Eye (tissue), 1 donor: ENCODE measurements at regions not wholly inside any gene's neighbourhood (a gene's known extent, or its start where the extent isn't known, plus 50 kb on each side); places are given as distances from the start of the nearest gene placed in this dataset.
A peak's percentile ranks its signal among the peaks of the same experiment; 100 is the strongest.

Source experiments
- DNase-seq: peaks from one replicate; pipeline ENCODE4 v3.0.0-alpha.2; 2015

DNA sequence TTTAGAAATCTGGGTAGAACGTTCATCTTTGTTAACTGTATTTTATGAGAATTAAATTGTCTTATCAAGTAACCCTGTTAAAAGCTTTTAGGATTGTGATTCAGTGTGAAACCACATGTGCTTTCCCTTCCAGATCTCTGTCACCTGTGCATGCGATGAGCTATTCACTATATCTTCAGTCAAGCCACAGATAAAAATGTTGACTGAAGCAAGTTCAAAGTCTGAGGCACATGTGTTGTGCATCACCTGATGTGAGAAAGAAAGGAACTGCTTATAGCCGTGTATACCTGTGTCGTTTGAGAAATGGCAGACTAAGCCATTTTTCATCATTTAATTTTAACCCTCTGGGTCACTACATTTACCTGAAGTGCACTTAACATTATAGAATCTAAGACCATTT, 1088.9 kb upstream of the TENM4 start:
- no peak for DNase-seq

DNA sequence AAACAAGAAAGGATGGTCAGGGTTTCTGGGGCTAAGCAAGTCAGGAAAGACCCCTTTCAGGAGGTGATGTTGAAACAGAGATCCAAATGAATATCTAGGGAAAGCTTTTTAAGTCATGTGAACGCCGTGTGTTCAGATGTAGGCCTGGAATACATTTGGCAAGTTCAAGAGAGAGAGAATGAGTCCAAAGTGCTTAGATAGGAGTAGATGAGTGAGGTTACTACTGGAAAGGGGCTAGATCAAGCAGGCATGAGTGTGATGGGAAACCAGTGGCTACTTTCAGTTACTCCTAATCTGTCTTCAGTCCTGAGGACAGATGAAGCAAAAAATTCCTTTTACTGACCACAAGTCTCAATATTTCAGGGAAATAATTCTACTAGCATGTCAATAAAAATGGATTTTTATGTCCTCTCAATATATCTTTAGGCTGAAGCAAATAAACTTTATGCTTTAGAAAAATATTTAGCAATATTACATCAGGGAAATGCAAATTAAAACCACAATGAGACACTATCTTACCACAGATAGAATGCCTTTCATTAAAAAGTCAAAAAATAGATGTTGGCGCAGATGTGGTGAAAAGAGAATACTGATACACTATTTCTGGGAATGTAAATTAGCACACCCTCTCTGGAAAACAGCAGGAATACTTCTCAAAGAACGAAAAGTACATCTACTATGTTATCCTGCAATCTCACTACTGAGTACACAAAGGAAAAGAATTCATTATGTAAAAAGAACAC, 1085.0 kb upstream of the TENM4 start:
- DNase-seq, result no peak

DNA sequence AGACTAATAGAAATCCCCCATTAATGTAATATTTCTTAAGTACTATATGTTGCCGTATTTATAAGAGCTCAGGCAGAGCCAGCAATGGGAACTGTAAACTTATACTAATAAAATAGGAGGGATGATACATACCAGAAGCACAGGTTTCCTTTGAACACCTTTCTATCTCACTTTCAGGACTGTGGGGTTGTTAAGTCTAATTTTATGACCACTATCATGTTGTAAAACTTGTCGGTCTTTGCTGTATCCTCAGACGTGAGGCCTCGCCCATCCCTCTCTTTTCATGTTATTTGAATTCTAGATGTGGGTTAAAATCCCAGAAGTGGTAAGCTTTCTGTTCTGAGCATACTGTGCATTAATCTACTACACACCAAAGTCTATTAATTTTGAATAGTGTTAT, 1083.5 kb upstream of the TENM4 start:
- no peak for DNase-seq

DNA sequence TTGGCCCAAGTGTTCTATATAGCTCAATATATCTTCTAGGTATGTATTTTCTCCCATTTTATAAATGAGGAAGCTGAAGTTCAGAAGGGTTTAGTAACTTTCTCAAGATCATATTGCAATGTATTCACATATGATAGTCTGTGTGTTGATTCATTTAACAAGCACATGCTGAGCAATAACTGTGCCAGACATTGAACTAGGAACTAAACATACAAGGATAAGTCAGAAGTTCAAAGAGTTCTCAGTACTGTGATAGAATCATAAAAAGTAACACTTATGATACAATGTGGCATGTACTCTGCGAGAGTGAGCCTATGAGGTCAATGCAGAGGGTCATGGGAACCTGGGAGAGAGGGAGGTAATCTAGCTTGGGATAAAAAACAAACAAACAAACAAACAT, 1082.2 kb upstream of the TENM4 start:
- no peak for DNase-seq

DNA sequence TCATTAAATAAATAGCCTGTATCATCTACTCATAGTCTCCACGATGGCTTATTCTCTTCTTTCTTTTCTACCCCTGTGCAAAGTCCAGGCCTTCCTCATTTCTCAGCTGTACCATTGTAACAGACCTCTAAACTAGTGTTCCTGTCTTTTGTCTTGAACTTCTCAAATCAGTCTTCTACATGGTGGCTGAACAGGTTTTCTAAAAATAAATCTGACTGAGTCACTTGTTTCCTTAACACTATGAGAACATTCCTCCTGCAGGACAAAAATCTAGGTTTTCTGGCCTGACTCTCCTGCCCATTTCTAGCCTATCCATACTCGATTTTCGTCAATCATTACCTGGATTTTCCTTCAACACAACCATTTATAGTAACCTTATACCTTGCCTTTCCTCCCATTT, 1080.8 kb upstream of the TENM4 start:
- no peak for DNase-seq

DNA sequence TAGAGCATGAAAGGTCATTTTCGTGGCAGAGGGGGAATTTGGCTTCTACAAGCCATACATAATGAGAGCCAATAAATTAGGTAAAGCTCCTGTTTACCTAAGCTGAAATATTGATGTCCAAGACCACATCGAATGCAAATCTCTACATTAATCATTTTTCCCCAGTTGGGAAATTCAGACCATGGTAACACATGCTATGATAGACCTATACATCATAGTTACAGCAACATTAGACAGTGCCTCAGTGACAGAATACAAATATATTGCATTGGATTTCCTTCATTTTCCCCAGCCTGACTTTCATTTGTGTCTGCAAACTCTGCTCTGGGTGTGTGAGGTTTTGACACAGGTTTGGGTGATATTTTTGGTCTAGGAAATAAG, 1079.7 kb upstream of the TENM4 start:
- DNase-seq, result peak; percentile 28

DNA sequence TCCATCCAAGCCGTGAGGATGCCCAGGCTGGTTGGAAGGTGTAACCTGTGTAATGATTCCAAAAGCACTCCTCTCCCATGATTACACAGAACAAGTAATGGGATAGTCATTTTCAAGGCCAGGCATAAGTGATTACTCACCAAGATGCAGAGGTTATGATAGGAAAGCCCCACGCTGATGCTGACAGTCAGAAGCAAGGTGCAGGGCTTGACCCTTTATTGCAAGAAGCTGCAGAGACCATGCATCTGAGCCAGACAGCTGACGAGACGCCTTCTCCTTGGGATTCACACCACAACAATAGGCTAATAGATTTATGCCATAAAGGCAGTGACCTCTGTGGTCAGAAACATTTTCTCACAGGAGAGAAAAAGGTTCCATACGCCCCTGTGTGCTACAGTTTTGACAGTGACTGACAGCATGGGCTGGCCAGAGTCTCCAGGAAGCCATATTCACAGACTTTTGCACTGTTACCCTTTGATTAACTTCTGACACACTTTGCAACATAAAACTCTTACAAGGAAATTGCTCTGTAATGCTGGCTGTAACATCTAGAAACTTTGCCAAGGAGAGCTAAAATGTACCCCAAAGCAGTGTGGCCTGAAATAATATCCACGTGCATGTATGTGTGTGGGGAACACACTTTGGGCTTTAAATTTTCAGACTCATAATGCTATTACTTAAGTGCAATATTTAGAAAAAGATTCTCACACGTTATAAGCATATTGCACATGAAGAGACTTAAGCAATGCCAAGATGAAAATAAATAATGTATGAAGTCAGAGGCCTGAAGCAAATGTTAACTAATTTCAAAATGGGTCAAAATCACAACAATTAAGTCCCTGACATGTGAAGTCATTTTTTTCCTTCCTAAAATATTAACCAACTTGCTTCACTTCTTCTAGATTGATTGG, 1079.0 kb upstream of the TENM4 start:
- peak; percentile 37 for DNase-seq

DNA sequence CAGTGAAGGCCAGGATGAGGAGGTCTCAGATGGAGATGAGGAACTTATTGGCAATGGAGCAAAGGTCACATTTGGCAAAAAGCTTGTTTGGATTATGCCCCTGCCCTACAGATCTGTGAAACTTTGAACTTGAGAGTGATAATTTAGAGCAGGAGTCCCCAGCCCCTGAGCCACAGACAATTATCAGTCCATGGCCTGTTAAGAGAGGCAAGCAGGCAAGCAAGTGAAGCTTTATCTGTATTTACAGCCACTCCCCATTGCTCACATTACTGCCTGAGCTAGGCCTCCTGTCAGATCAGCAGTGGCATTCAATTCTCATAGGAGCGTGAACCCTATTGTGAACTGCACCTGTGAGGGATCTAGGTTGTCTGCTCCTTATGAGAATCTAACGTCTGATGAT, 1076.9 kb upstream of the TENM4 start:
- DNase-seq, result no peak

DNA sequence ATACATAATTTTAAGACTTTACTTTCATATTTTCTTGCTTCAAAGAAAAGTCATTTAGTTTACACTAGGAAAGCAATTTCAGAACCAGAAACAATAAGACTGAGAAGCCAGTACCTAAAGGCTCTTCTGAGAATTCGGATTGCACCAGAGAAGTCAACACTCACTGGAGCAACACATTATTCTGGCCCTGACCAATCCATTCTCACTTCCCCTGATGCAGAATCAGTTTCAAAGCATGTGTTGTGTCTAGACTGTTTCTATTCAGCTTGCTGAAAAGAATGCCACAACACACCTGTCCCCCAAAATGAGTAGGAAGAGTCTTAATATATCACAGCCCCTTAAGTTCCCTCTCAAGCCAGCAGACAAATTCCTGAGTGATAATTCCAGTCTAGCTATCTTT, 1074.3 kb upstream of the TENM4 start:
- no peak for DNase-seq

DNA sequence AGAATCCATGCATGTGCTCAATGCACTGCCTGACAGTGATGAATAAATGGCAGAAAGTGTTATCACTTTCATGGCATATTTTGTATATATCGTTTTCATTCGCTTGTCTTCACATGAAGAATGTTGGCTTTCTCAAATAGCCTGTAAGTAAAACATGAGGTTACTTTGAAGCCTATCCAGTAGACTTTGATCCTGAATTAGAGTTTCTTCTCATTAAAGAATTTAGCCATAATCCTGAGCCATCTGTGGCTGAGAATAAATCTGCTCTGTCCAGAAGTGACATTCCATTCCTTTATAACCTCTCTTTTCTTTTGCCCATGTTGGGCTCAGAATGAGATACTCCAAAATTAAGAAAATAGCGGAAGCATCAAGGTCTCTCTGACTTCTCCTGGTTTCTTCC, 1071.7 kb upstream of the TENM4 start:
- peak; percentile 16 for DNase-seq

DNA sequence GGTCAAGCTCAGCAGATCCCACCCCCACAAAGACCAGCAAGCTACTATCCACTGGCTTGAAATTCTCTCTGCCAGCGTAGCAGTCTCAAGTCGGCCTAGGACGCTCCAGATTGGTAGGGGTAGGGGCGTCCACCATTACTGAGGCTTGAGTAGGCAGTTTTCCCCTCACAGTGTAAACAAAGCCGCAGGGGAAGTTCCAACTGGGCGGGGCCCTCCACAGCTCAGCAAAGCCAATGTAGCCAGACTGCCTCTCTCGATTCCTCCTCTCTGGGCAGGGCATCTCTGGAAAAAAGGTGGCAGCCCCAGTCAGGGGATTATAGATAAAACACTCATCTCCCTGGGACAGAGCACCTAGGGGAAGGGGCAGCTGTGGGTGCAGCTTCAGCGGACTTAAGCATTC, 1064.9 kb upstream of the TENM4 start:
- DNase-seq, result no peak

DNA sequence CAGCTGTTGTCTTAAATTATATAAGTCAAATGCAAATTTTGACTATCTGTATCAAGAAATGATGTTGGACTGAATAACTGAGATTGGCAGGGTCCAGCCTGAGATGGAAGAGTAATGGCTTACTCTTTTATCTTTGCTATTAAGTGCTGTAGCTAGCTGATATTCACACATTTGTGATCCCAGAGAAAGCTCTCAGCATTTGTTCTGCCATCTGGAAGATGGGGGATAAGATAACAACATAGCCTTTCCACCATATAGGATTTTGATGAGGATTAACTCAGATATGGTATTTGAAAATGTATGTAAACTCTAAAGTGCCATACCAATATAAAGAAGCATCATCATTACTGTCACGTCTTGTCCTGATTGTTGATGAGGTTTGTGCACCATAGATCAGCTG, 1063.2 kb upstream of the TENM4 start:
- no peak for DNase-seq

DNA sequence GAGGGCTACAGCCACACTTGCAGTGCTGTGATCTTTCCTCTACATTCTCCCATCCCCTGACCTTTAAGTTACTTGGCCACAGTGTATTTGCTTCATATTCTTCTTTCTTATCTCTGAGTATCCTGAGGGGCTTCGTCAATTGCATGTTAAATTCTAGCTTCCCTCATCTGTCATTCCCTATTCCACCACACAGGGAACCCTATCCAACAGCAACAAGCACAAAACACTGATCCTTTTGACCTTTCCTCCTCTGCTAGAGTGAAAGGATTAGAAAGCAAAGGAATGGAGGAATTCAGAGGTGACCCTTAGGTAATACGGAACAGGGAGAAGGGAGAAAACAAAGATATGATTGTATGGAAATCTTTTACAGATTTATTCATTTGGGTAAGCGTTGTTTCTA, 1061.7 kb upstream of the TENM4 start:
- DNase-seq, result no peak

DNA sequence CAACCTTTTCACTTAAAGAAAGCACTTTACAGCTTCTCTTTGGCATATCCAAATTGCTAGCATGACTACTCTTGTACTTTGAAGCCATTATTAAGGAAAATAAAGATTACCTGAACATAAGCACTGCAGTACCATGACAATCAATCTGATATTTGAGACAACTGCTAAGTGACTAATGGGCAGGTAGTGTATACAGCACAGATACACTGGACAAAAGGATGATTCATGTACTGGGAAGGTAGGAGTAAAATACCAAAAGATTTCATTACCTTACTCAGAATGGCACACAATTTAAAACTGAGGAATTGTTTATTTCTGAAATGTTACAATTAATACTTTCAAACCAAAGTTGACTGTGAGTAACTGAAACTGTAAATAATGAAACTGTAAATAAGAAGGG, 1054.3 kb upstream of the TENM4 start:
- DNase-seq, result no peak

DNA sequence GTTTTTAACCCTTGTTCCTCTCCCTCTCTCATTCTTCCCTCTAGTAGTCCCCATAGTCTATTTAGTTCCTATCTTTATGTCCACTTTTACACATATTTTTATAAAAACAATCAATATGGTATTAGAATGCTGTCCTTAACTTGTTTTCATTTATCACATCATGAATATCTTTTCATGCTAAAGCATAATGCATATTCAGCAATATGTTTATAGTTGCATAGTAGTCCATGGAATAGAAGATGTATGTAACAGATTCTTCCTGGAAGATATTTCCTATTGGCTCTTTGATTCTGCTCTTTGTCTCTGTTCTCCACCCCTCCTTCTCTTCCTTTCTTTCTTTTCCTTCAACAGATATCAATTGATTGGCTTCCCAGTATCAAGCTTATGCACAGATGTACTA, 1047.1 kb upstream of the TENM4 start:
- DNase-seq, result no peak

DNA sequence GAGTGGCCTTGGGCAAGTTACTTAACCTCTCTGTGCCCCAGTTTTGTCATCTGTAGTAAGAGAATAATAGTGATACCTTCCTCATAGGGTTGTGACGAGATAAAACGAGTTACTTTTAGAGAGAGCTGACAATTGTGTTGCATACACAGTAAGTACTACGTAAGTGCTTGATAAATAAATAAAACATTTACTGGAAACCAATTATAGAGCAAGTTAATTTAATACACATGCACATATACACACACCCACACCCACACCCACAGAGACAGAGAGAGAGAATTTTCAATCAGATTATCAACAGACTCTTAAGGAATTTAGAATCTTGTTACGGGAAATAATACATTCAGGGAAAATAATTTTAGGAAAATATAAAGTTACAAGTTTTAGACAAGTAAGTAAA, 1045.8 kb upstream of the TENM4 start:
- DNase-seq, result no peak

DNA sequence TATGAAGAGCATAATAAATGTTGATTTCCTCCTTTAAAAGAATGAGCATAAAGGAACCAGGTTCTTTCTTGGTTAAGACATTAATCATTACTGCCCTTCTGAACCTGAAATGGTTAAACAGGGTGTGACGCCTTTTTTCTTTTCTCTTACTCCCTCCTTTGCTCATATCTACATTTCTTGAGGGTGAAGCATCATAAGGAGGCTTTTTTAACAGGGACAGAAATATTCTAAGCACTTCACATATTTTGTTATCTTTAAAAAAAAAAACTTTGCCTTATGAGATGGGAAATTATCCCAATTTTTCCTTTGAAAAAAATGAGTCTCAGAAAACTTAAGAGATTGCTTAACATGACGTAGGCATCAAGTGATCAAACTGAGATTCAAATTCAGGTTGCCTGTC, 1036.3 kb upstream of the TENM4 start:
- DNase-seq, result no peak

DNA sequence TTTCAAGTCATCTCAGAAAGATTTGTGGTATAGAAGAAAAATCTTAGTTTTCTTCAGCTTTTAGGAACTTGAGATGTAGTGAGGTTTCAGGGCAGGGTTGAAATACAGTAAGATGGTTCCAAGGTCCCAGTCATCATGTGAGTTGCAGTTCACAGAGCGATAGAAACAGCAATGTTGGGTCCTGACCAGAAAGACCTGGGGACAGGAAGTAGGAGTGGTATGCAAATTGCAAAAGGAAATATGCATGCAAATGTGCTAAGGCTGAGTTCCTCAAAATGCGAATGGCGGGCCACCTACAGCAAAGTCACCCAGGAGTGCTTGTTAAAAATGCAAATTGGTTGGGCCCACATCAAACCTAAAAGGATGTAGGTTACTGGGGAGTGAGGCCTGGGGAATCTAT, 1032.7 kb upstream of the TENM4 start:
- no peak for DNase-seq

DNA sequence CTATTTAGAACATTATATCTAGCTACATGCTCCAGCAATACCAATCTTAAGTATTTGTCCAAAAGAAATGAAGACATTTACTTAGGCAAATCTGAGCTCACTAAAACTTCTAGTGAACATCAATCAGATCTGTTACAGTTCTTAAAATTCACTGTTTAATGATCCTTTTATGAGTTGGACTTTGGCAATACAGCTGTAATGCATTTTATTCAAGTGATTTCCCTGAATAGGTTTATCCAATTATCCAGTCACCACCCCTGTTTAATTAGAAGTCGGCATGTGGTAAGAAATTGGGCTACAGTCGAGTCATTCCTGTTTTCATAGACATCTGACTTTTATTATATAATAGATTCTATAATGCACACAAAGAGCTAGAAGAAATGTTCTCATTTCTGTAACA, 1029.0 kb upstream of the TENM4 start:
- peak; percentile 4 for DNase-seq

DNA sequence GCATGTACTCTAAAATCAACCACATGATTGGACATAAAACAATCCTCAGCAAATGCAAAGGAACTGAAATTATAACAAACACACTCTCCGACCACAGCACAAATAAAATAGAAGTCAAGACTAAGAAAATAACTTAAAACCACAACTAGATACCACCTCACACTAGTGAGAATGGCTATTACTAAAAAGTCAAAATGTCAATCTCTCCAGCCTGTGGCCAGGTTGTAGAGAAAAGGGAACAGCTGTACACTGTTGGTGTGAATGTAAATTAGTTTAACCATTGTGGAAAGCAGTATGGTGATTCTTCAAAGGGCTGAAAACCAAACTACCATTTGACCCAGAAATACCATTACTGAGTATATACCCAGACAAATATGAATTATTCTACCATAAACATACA, 1025.7 kb upstream of the TENM4 start:
- DNase-seq, result no peak

DNA sequence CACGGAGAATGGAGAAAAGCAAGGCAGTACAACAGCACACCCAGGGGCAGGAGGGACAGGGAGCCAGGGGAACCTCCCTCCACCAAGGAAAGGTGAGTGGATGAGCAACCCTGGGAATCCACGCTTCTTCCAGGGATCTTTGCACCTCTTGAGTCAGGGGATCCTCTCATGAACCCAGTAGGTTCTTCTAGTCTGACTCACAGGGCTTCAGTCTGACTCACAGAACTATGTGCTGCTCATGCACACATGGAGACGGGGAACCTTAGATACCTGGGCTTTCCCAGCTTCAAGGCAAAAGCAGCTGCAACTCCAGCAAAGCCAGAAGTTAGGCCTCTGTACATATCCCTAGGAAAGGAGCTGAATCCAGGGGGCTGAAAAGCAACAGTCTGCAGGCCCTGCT, 1021.4 kb upstream of the TENM4 start:
- no peak for DNase-seq

DNA sequence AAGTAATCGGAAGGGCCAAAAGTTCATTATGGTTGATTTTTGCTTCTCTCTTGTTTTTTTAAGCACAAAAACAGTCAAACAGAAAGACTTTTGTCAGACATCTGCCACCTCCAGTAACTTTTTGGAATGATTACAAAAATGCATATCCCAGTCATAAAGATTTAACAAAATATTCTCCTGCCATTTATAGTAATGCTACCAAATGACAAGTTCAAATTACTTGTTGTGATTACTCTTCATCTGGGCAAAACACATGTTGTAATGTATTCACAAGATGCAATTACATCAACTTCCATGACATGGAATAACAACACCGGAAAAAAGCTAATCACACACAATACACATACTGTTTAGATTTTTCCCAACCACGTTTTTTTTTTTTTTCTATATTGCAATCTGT, 1017.5 kb upstream of the TENM4 start:
- no peak for DNase-seq

DNA sequence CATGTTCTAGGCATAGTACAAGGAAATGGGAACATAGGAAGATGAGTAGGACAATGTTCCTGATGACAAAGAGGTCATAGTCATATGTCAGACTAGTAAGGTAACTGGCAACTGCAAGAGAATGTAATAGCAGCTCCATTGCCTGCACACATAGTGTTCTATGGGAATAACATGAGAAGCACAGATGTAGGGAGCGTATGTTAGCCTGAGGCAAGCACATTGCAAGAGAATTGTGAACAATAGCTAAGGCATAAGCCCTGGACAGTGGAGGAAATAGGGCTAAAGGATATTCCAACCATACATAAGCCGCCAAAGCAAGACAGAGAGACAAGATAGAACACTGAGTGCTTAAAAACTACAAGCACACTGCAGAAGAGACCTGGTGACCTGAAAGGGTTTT, 1017.0 kb upstream of the TENM4 start:
- DNase-seq, result peak; percentile 45

DNA sequence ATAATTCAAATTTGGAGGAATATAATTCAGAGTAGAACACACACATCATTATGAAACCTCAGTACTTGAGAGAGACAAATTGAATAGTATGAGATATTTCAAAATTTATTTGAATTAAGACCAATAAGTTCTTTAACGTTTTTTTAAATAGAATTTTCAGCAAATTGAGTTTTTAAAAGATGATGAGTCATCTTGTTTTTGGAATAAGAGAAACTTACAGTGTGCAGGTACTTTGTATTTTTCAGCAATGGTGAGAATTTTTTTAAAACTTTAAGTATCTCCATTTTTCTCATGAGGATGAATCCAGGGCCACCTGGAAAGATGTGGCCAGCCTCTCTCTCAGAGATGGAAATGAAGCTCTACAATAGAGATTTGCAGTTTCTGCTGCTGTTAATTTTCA, 1015.0 kb upstream of the TENM4 start:
- DNase-seq, result no peak

DNA sequence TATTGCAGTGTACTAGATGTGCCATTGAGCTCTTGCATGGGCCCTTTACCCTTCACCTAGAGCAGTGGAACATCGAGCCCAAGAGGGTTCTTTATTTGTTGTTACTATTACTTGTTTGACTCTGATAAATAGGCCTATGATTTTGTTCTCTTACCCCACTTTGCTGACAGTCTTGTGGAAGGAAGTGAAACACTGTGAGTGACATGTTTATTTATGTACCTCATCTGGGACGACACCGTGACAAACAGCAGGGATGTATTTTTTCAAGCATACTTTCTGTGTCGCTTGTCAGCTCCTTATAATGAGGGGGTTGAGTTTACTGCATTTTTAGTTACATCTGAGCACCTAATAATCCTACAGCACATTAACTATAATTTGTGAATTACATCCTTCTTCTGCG, 1010.3 kb upstream of the TENM4 start:
- DNase-seq, result no peak
